H9 (cell line): ENCODE measurements at regions not wholly inside any gene's neighbourhood (a gene's known extent, or its start where the extent isn't known, plus 50 kb on each side); places are given as distances from the start of the nearest gene placed in this dataset.

ENCODE experiments used
- DNase-seq: peaks from one replicate; pipeline ENCODE4 v3.0.0-alpha.2; 2017
- H2AFZ ChIP-seq: one replicate; pipeline ENCODE4 v1.6.1; 2013; ENCODE audit warnings: mild to moderate bottlenecking, low read length, control low read depth, moderate library complexity
- H2AK5ac ChIP-seq: 2 replicates; pipeline ENCODE4 v1.6.1; 2013; ENCODE audit warnings: low read length, control low read depth, mixed read lengths; ENCODE audit not compliant: insufficient read length
- H2BK120ac ChIP-seq: one replicate; pipeline ENCODE4 v1.6.1; 2013; ENCODE audit warnings: low read depth, mild to moderate bottlenecking, low read length, control low read depth, inconsistent platforms; ENCODE audit not compliant: poor library complexity, severe bottlenecking
- H2BK12ac ChIP-seq: 2 replicates; pipeline ENCODE4 v1.6.1; 2013; ENCODE audit warnings: low read length, control low read depth, mixed read lengths, low read depth; ENCODE audit not compliant: insufficient read length
- H2BK15ac ChIP-seq: 2 replicates; pipeline ENCODE4 v1.6.1; 2013; ENCODE audit warnings: low read depth, low read length, control low read depth
- H2BK20ac ChIP-seq: one replicate; pipeline ENCODE4 v1.6.1; 2013; ENCODE audit warnings: low read depth, mild to moderate bottlenecking, low read length, control low read depth, inconsistent platforms; ENCODE audit not compliant: poor library complexity, severe bottlenecking
- H2BK5ac ChIP-seq: 2 replicates; pipeline ENCODE4 v1.6.1; 2013; ENCODE audit warnings: low read length, control low read depth, mixed read lengths; ENCODE audit not compliant: insufficient read length
- H3K14ac ChIP-seq: 2 replicates; pipeline ENCODE4 v1.6.1; 2013; ENCODE audit warnings: low read length, control low read depth; ENCODE audit not compliant: insufficient read depth
- H3K18ac ChIP-seq: 2 replicates; pipeline ENCODE4 v1.6.1; 2013; ENCODE audit warnings: low read depth, mild to moderate bottlenecking, mixed read lengths, low read length, control low read depth; ENCODE audit not compliant: insufficient read length
- H3K23ac ChIP-seq: 2 replicates; pipeline ENCODE4 v1.6.1; 2013; ENCODE audit warnings: low read length, control low read depth, mixed read lengths, low read depth; ENCODE audit not compliant: insufficient read length
- H3K23me2 ChIP-seq: 2 replicates; pipeline ENCODE4 v1.6.1; 2013; ENCODE audit warnings: low read depth, mild to moderate bottlenecking, mixed read lengths, low read length, control low read depth; ENCODE audit not compliant: insufficient read length, poor library complexity, severe bottlenecking
- H3K27ac ChIP-seq: 2 replicates; pipeline ENCODE4 v1.5.1; 2013; ENCODE audit warnings: low read length, control low read depth, mixed read lengths, low read depth; ENCODE audit not compliant: insufficient read length
- H3K27me3 ChIP-seq: 2 replicates; pipeline ENCODE4 v1.6.1; 2013; ENCODE audit warnings: low read length, control low read depth, inconsistent platforms; ENCODE audit not compliant: insufficient read depth
- H3K4ac ChIP-seq: 2 replicates; pipeline ENCODE4 v1.6.1; 2013; ENCODE audit warnings: low read depth, mild to moderate bottlenecking, control low read depth, inconsistent platforms, low read length, moderate library complexity
- H3K4me1 ChIP-seq: 2 replicates; pipeline ENCODE4 v1.6.1; 2013; ENCODE audit warnings: low read length, control low read depth, inconsistent platforms; ENCODE audit not compliant: insufficient read depth
- H3K4me2 ChIP-seq: 2 replicates; pipeline ENCODE4 v1.6.1; 2013; ENCODE audit warnings: low read length, control low read depth, mixed read lengths; ENCODE audit not compliant: insufficient read length, insufficient read depth
- H3K56ac ChIP-seq: 2 replicates; pipeline ENCODE4 v1.6.1; 2013; ENCODE audit warnings: low read depth, mild to moderate bottlenecking, mixed read lengths, low read length, control low read depth; ENCODE audit not compliant: insufficient read length
- H3K79me1 ChIP-seq: 2 replicates; pipeline ENCODE4 v1.6.1; 2013; ENCODE audit warnings: low read depth, mild to moderate bottlenecking, moderate library complexity, low read length, control low read depth, inconsistent platforms; ENCODE audit not compliant: insufficient read depth, poor library complexity, severe bottlenecking
- H3K79me2 ChIP-seq: 2 replicates; pipeline ENCODE4 v1.6.1; 2013; ENCODE audit warnings: low read length, control low read depth, inconsistent platforms; ENCODE audit not compliant: insufficient read depth
- H3K9ac ChIP-seq: 2 replicates; pipeline ENCODE4 v1.6.1; 2013; ENCODE audit warnings: low read length, control low read depth, mixed read lengths; ENCODE audit not compliant: insufficient read length; ENCODE audit errors: extremely low read depth
- H3K9me3 ChIP-seq: one replicate; pipeline ENCODE4 v1.6.1; 2013; ENCODE audit warnings: low read depth, low read length, inconsistent platforms; ENCODE audit not compliant: control insufficient read depth
- H3T11ph ChIP-seq: one replicate; pipeline ENCODE4 v1.6.1; 2013; ENCODE audit warnings: mild to moderate bottlenecking, low read length, control low read depth, inconsistent platforms
- H4K20me1 ChIP-seq: one replicate; pipeline ENCODE4 v1.6.1; 2013; ENCODE audit not compliant: control insufficient read depth, insufficient read length, insufficient read depth
- H4K5ac ChIP-seq: 2 replicates; pipeline ENCODE4 v1.6.1; 2013; ENCODE audit warnings: low read depth, mild to moderate bottlenecking, mixed read lengths, low read length, control low read depth; ENCODE audit not compliant: insufficient read length
- H4K8ac ChIP-seq: replicated peaks from 2 replicates; pipeline ENCODE4 v1.6.1; 2013; ENCODE audit warnings: low read length, control low read depth, mixed read lengths, low read depth; ENCODE audit not compliant: insufficient read length
- H4K91ac ChIP-seq: 2 replicates; pipeline ENCODE4 v1.6.1; 2013; ENCODE audit warnings: low read depth, mild to moderate bottlenecking, moderate library complexity, mixed read lengths, low read length, control low read depth; ENCODE audit not compliant: insufficient read length
- H3K27ac Mint-ChIP-seq, 3 experiments: 2 replicates in 2 of 3; 3 replicates in 1 of 3; pipeline ENCODE4 v1.8.0; 2020 to 2021; ENCODE audit warnings: mixed read lengths in 3 of 3, mild to moderate bottlenecking in 1 of 3, moderate library complexity in 1 of 3
- H3K27me3 Mint-ChIP-seq: 2 replicates; pipeline ENCODE4 v1.8.0; 2021; ENCODE audit warnings: low read depth, mild to moderate bottlenecking, moderate library complexity, mixed read lengths
- H3K36me3 Mint-ChIP-seq, 3 experiments: 2 replicates in 2 of 3; 3 replicates in 1 of 3; pipeline ENCODE4 v1.8.0; 2020 to 2021; ENCODE audit warnings: low read depth in 3 of 3, mixed read lengths in 3 of 3; ENCODE audit not compliant: insufficient read depth in 1 of 3
- H3K4me1 Mint-ChIP-seq, 2 experiments: 2 replicates each; pipeline ENCODE4 v1.8.0; 2020; ENCODE audit warnings: mixed read lengths in 2 of 2
- H3K4me3 Mint-ChIP-seq, 2 experiments: 2 replicates in 1 of 2; 3 replicates in 1 of 2; pipeline ENCODE4 v1.8.0; 2020 to 2021; ENCODE audit warnings: mild to moderate bottlenecking in 2 of 2, mixed read lengths in 2 of 2, moderate library complexity in 1 of 2
- H3K9me3 Mint-ChIP-seq, 2 experiments: 2 replicates in 1 of 2; 3 replicates in 1 of 2; pipeline ENCODE4 v1.8.0; 2020; ENCODE audit warnings: mild to moderate bottlenecking in 2 of 2, mixed read lengths in 2 of 2, moderate library complexity in 1 of 2
- CTCF ChIP-seq: fragments of 200-600 bp; sonication (generic); conservative IDR thresholded peaks from 3 replicates; pipeline ENCODE4 v1.8.0; 2021; ENCODE audit warnings: antibody characterized with exemption, mild to moderate bottlenecking
- WGBS: extraction: QIAGEN DNeasy Blood & Tissue Kit; methylation state at CpG from one replicate; pipeline ENCODE4 v1.1.7; 2013; ENCODE audit warnings: missing lambda C conversion rate, low lambda C conversion rate, mixed read lengths; ENCODE audit not compliant: insufficient read length; ENCODE audit errors: extremely low coverage; 5-methylcytosine and 5-hydroxymethylcytosine counted together

GRCh38 chr13:102977471-102977870, 88.7 kb downstream of the SLC10A2 start:
- no peak for TF ChIP-seq CTCF
- no peaks in the 10 kb centered on the region for H3K36me3 Mint-ChIP-seq
- no peak for DNase-seq
- no peak overlapping the region for H2BK120ac ChIP-seq
- H4K20me1 ChIP-seq, result no peaks in the 10 kb centered on the region
- H4K91ac ChIP-seq, result no peak overlapping the region
- no peak overlapping the region for H3K4me3 Mint-ChIP-seq
- H3K9me3 Mint-ChIP-seq, result peaks cover 0 to under 1% of the 10 kb centered on the region in 2 experiments; a peak in 1 of 5 replicates
- H3K9me3 ChIP-seq, result no peaks in the 10 kb centered on the region
- no peaks in the 10 kb centered on the region for H3K27me3 ChIP-seq
- H3K14ac ChIP-seq, result no peak overlapping the region
- no peak overlapping the region for H2AFZ ChIP-seq
- no peak overlapping the region for H3K27ac ChIP-seq
- no peaks in the 10 kb centered on the region for H3K27me3 Mint-ChIP-seq
- no peak overlapping the region for H2BK20ac ChIP-seq
- H2BK12ac ChIP-seq, result no peak overlapping the region
- H3T11ph ChIP-seq, result no peak overlapping the region
- H4K8ac ChIP-seq, result no peak overlapping the region
- no peak overlapping the region for H2BK5ac ChIP-seq
- no peak overlapping the region for H2AK5ac ChIP-seq
- H3K4me2 ChIP-seq, result no peak overlapping the region
- no peaks in the 10 kb centered on the region for H3K4me1 ChIP-seq
- no peak overlapping the region for H3K56ac ChIP-seq
- H3K4ac ChIP-seq, result no peak overlapping the region
- no peak overlapping the region for H3K18ac ChIP-seq
- H3K23ac ChIP-seq, result no peak overlapping the region
- no peak overlapping the region for H3K27ac Mint-ChIP-seq
- H3K4me1 Mint-ChIP-seq, result no peaks in the 10 kb centered on the region; a peak in 2 of 4 replicates
- H2BK15ac ChIP-seq, result no peak overlapping the region
- no peaks in the 10 kb centered on the region for H3K79me1 ChIP-seq
- no CpG with 5 or more reads among the region's 2 CpGs for WGBS
- H3K23me2 ChIP-seq, result no peaks in the 10 kb centered on the region
- no peak overlapping the region for H4K5ac ChIP-seq
- no peak overlapping the region for H3K9ac ChIP-seq
- no peaks in the 10 kb centered on the region for H3K79me2 ChIP-seq
